SK-N-SH treated with all-trans-retinoic acid at 6 μM for 48 hours (cell line): ENCODE measurements at regions not wholly inside any gene's neighbourhood (a gene's known extent, or its start where the extent isn't known, plus 50 kb on each side); places are given as distances from the start of the nearest gene placed in this dataset.

Source experiments
- RARB ChIP-seq: fragments of 250-450 bp; sonication (Bioruptor Pico); IDR thresholded peaks from 2 replicates; pipeline ENCODE4 v1.8.0; 2021; ENCODE audit warnings: mild to moderate bottlenecking, moderate library complexity
- TCF4 ChIP-seq: fragments of 250-450 bp; sonication (Bioruptor Pico); IDR thresholded peaks from 2 replicates; pipeline ENCODE4 v1.8.0; 2021; ENCODE audit warnings: mild to moderate bottlenecking, moderate library complexity, borderline replicate concordance
- TF ChIP-seq, protein P1 (sequence below): fragments of 250-450 bp; sonication (Bioruptor Pico); IDR thresholded peaks from 2 replicates; pipeline ENCODE4 v1.8.0; 2021; ENCODE audit warnings: low read depth, mild to moderate bottlenecking, moderate library complexity, borderline replicate concordance

DNA sequence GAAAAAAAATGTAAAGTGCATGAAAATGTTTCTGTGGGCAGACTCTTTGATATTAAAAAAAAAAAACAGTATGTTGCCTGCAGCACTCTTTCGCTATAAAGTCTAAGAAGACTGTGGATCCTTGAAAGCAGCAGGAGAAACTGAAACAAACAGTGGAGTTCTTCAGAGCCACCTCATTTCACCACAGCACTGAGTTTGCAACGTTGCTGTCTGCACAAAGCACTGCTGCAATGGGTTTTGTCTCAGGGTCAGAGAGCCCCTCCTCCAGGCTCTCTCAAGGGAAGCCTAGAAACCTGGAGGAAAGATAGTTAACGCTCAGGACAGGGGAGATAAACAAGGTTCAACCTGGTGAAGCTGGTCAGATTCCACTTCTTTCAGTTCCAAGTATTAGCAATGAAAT lies 248.7 kb downstream of the EFNB2 start:
- TF ChIP-seq TCF4 (no peak), RARB (no peak)
- TF ChIP-seq, protein P1, sequence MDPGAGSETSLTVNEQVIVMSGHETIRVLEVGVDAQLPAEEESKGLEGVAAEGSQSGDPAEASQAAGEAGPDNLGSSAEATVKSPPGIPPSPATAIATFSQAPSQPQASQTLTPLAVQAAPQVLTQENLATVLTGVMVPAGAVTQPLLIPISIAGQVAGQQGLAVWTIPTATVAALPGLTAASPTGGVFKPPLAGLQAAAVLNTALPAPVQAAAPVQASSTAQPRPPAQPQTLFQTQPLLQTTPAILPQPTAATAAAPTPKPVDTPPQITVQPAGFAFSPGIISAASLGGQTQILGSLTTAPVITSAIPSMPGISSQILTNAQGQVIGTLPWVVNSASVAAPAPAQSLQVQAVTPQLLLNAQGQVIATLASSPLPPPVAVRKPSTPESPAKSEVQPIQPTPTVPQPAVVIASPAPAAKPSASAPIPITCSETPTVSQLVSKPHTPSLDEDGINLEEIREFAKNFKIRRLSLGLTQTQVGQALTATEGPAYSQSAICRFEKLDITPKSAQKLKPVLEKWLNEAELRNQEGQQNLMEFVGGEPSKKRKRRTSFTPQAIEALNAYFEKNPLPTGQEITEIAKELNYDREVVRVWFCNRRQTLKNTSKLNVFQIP: no peak
